NCI-H187 (cell line): ENCODE measurements at regions not wholly inside any gene's neighbourhood (a gene's known extent, or its start where the extent isn't known, plus 50 kb on each side); places are given as distances from the start of the nearest gene placed in this dataset.

Experiments
- DNase-seq, 2 experiments: peaks; one replicate each; lab custom pipeline; 2025; lab: John Stamatoyannopoulos, UW

DNA sequence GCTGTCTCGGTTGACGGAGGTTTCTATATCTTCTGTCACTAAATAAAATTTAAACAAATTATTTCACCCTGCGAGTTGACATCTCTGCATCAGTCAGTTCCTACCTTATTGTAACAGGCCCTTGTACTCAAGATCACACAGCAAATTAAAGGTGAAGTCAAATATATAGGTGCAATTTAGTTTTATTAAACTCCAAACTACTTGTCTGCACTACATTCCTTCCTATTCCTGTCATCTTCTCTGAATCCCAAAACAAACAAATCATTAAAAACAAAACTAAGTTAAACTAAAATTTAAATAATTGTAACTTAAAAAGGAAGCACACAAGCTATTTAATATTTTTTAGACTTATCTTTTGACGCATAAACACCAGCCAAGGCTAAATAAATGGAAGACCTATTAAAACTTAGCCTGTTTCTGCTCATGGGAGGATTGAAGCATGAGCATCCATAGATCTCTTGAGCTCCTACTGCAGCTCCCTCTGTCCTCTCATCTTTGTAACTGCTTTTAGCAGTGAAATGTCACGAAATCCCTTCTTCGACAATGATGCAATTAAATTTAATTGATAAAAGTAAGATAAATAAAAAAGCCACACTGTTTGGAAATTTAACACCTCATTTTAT is 1152.3 kb upstream of the GJE1 start:
- no peak for DNase-seq

GRCh38 chr6:140979642-140980091 is 1153.1 kb upstream of the GJE1 start:
- DNase-seq, result no peak

- no peak for DNase-seq
Measured at GRCh38 chr6:140977403-140977802, 1155.3 kb upstream of the GJE1 start.

DNA sequence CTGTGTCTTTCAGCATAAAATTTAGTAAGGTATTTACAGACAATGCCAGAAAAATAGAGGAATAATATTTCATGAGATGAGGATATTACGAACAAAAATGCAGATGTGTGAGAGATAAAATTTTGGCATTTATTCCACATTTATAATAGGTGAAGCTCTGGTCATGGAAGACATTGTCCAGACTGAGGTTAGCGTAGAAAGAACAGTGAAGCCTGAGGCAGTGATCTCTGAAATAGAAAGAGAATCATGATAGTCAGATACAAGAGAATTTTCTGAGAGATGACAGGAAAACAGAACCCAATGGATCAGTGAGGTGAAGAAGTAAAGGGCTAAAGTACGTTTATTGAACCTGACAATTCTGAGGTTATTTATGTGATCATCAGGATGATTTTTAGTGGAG is 1155.9 kb upstream of the GJE1 start:
- no peak for DNase-seq

DNA sequence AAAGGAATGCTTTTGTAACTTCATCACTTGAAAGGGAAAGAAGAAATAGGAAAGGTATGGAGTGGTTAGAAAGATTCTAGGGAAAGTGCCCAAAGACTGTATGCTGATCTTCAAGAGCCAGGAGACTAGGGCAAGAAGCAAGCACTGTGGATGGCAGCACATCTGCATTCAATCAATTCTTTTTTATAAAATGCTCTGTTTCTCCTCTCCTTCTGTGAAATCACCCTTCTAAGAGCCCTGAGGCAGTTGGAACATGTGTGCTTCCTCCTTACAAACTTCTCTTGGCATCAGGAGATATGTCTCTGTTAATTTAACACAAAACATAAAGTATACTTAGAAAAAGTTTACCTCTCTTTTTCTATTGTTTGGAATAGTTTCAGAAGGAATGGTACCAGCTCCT is 1162.2 kb upstream of the GJE1 start:
- DNase-seq, result no peak

- DNase-seq, result no peak
Measured at GRCh38 chr6:140968062-140968461, 1164.7 kb upstream of the GJE1 start.

DNA sequence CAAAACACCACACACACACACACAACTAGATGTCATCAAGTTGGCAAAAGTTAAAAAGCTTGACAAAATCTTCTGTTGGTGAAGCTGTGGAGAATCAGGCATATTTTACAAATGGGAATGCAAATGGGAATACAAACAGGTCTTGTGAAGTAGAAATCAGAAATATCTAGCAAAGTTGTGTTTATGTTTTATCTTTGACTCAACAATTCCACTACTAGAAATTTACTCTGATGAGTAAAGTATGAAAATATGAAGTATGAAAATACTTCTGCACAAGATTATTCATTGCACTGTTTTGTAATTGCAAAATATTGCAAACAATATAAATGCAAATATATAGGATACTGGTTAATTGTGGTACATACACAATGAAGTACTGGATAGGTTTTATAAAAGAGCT is 1166.0 kb upstream of the GJE1 start:
- DNase-seq, result no peak

- no peak for DNase-seq
Measured at GRCh38 chr6:140960566-140960965, 1172.2 kb upstream of the GJE1 start.

- DNase-seq, result no peak
Measured at GRCh38 chr6:140957386-140957785, 1175.3 kb upstream of the GJE1 start.

GRCh38 chr6:140956571-140957369 is 1176.0 kb upstream of the GJE1 start:
- no peak for DNase-seq

- DNase-seq, result no peak
Measured at GRCh38 chr6:140940251-140940925, 1192.3 kb upstream of the GJE1 start.

DNA sequence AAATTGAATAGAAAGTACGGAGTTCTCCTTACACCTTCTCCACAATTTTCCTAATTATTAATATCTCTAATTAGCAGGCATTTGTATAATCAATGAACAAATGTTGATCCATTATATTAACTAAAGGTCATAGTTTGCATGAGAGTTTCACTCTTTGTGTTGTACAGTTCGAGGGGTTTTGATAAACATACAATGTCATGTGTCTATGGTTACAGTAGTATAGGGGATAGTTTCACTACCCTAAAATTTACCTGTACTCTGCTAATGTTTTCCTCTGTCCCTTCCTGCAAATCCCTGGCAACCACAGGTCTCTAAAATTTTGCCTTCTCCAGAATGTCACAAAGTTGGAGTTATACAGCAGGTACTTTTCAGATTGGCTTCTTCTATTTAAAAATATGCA is 1199.8 kb upstream of the GJE1 start:
- DNase-seq, result no peak

GRCh38 chr6:140931581-140931980 is 1201.1 kb upstream of the GJE1 start:
- DNase-seq, result no peak

GRCh38 chr6:140929121-140929520 is 1203.6 kb upstream of the GJE1 start:
- no peak for DNase-seq

DNA sequence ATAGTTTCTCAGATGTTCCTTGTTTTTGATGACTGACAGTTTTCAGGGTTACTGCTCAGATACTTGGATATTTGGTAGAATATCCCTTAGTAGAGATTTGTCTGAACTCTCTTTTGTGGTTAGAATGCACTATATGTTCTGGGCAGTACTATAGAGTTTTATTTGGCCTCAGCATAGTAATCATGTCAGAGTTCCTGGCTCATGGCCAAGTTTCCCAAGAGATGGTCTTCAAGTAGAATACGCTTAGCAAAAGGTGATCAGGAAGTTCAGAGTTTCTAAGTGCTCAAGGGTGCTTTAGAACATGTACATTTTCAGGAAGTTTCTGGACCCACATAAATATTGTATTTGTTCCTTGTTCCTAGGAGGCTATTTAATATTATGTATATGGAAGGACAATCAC is 1209.7 kb upstream of the GJE1 start:
- no peak for DNase-seq

GRCh38 chr6:140921366-140922226 is 1211.1 kb upstream of the GJE1 start:
- DNase-seq, result no peak

- DNase-seq, result no peak
Measured at GRCh38 chr6:140917911-140918310, 1214.8 kb upstream of the GJE1 start.

DNA sequence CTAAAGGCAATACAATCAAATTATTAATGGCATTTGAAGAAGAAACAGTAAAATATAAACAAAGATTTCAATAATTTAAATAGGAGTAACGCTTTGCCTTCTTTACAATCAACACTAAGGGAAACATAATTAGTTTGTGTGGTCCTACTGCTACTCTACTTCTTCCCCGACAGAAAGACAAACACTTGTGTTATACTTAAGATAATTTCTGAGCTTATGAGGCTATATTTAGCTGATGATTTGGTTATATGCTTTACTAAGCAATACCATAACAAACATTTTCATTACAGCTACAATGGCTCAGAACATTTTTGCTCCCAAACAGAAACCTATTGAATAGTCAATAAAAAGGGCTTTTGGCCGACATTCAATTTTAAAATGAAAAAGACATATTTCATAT is 1217.2 kb upstream of the GJE1 start:
- DNase-seq, result no peak

GRCh38 chr6:140915103-140915502 is 1217.6 kb upstream of the GJE1 start:
- peak in 1 of 2 experiments; percentile 16 for DNase-seq

DNA sequence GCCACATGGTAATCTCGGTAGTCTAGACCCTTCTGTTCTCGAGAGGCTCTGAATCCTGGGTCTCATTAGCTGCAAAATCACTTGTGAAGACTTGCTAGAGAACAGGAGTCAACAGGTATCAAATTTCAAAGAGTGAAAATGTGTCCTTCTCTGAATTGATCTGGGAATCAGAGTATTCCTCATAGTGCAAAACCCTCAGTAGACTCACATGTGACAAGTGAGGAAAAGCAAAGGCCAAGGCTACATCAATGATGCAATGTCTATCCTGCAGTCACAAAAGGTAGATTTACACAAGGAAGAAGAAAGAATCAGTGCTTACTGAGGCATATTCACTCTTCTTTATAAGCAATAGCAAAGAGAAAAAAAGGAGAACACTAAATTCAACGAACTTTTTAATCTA is 1220.0 kb upstream of the GJE1 start:
- peak in 1 of 2 experiments; percentile 4 for DNase-seq

DNA sequence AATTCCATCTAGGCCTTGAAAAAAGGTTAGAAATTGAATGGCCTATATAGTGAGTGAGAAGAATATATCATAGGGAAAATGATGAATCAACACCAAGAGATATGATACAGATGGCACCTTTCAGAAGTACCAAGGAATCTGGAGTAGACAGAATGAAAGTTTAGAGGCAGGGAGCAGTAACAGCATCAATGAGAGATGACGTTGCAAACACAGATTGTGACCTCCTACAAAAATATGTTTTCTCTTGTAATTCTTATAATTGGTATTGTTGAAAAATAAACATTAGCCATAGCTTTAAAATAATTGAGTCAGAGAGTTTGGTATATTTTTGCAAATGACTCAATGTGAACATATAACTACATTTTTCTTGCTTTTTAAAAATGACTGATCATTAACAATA is 1223.1 kb upstream of the GJE1 start:
- DNase-seq, result no peak

GRCh38 chr6:140909156-140909555 is 1223.6 kb upstream of the GJE1 start:
- no peak for DNase-seq
